ENCODE measurements at regions not wholly inside any gene's neighbourhood (a gene's known extent, or its start where the extent isn't known, plus 50 kb on each side); places are given as distances from the start of the nearest gene placed in this dataset.

GRCh38 chr5:124587280-124587679 lies 159.2 kb downstream of the ZNF608 start:
- no peak for DNase-seq (ENCODE audit: low read depth in 2 of 2)

- no peak for DNase-seq (ENCODE audit: low read depth in 2 of 2)
These were observed 161.3 kb downstream of the ZNF608 start for GRCh38 chr5:124584991-124585715.

DNA sequence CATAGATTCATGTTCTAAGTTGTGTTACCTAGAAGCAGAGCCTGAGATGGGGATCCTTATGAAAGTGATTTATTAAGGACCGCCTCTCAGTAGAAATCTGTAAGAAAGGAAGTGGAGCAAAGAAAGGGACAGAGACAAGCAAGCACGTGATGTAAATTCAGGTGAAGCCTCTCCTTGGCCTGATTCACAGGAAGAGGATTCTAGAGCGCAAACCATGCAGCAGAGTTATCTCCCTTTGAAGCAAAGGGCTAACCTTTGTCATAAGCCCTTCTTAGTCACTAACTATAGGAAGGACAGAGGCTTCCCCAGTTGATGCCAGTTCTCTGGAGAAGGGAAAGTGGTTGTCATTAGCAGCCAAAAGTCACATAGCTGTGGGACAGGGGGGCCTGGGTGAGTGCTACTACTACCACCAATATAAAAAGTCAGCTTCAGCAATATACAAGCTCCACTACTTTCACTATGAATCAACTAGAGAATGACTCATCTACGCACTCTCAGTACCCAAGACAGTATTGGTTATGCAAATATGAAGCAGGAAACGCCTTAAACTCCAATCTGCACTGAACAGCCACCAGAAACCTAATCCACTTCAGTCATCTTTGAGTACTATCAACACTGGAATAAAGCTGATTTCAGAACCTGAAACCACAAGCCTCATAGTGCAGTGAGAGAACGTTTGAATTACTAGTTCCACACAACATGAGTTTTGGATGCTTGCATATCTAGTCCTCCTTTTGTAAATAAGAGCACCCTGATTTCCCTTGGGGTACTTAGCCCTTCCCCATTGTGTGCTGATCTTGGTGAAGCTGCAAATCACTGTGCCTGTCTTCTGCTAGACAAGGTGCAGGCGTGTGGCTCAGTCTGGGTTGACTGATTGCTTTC lies 162.7 kb downstream of the ZNF608 start:
- peak in 1 of 2 donors; percentile 60 for DNase-seq (ENCODE audit: low read depth in 2 of 2)

DNA sequence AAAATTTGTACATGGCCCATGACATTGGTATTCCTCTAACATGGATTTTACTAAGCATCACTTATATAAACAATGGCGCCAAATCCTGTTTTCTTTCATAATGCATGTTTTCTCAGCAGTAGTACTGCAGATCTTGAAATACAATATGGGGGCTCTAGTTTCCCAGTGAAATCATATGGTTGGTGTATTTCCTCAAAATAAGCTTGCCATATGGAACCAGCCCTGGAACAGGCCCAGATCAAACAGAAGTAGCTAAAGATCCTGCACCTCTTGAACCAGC lies 163.9 kb downstream of the ZNF608 start:
- no peak for DNase-seq (ENCODE audit: low read depth in 2 of 2)

DNA sequence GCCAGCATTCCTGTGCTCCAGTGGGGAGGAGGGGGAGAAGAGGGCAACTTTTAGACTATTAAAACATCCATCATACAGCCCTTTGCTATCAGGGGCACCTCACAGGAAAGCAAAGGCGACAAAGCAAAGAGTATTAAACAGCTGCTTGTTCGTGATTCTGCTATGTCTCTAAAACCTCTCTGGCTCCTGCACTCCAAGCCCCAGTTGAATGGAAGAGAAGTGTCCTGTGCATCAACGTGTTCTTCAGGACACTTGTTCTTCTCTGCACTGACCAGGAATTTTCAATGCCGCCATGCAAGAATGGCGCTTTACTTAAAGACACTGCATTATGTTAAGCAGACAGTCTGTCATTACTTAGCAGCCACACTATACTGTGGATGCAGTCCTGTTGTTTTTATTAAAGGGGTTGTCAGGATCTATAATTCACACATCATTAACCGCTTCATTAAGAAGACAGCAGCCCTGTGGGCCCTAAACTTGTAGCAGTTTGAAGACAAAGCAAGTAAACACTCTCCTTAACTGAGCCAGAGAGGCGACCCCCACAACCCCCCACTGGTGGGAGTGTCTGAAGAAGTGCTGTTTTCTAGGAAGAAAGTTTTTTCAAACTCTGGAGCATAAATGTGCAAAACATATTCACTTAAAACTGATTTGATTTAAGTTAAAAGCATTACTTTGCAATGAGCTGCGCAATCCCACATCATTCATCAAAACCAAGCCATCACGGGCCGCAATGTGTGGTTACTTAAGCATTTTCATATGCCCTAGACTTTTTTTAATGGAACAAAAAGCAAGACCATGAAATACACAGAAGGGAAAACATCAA lies 164.5 kb downstream of the ZNF608 start:
- DNase-seq (ENCODE audit: low read depth in 2 of 2) = no peak

GRCh38 chr5:124580925-124581737 lies 165.3 kb downstream of the ZNF608 start:
- peak in 1 of 2 donors; percentile 40 for DNase-seq (ENCODE audit: low read depth in 2 of 2)

- DNase-seq (ENCODE audit: low read depth in 2 of 2) = no peak
These were observed 165.9 kb downstream of the ZNF608 start for GRCh38 chr5:124580512-124580911.

GRCh38 chr5:124576848-124577409 lies 169.5 kb downstream of the ZNF608 start:
- DNase-seq (ENCODE audit: low read depth in 2 of 2) = no peak

GRCh38 chr5:124575725-124576124 lies 170.7 kb downstream of the ZNF608 start:
- DNase-seq (ENCODE audit: low read depth in 2 of 2) = no peak

- DNase-seq (ENCODE audit: low read depth in 2 of 2) = no peak
These were observed 171.7 kb downstream of the ZNF608 start for GRCh38 chr5:124574521-124575436.

GRCh38 chr5:124572971-124573370 lies 173.5 kb downstream of the ZNF608 start:
- no peak for DNase-seq (ENCODE audit: low read depth in 2 of 2)

- no peak for DNase-seq (ENCODE audit: low read depth in 2 of 2)
These were observed 176.0 kb downstream of the ZNF608 start for GRCh38 chr5:124570285-124571035.

DNA sequence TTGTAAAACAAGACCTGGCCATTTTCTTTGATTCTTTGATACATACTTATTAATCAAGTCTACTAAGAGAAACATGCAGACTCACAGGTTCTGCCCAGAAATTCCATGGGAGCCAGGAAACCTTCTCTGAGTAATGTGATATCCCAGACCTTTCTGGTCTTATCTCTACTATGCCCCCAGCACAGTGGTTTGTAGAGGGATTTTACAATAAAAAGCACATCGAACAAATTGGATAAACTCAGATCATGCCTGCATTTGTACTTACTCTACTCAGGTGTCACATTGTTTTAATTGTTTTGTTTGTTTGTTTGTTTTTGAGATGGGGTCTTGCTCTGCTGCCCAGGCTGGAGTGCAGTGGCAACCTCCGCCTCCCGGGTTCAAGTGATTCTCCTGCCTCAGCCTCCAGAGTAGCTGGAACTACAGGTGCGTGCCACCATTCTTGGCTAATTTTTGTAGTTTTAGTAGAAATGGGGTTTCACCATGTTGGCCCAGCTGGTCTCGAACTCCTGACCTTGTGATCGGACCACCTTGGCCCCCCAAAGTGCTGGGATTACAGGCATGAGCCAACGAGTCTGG lies 179.5 kb downstream of the ZNF608 start:
- no peak for DNase-seq (ENCODE audit: low read depth in 2 of 2)

- no peak for DNase-seq (ENCODE audit: low read depth in 2 of 2)
These were observed 185.0 kb downstream of the ZNF608 start for GRCh38 chr5:124561451-124561850.

DNA sequence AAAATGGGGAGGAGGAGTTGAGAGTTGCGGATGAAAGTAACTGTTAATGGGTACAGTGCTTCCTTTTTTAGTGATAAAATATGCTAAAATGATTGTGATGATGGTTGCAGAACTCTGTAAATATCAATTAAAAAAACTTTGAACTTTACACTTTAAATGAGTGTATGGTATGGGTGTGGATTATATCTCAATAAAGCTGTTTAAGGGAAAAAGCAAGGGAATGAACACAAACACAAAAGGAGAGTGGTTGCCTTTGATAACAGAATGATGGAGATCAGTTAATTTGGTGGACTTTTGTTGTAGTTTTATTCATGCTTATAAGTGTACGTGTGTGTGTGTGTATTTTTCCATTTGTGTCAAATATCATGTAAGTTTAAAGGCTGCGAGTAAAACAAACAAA lies 186.1 kb downstream of the ZNF608 start:
- DNase-seq (ENCODE audit: low read depth in 2 of 2) = no peak

DNA sequence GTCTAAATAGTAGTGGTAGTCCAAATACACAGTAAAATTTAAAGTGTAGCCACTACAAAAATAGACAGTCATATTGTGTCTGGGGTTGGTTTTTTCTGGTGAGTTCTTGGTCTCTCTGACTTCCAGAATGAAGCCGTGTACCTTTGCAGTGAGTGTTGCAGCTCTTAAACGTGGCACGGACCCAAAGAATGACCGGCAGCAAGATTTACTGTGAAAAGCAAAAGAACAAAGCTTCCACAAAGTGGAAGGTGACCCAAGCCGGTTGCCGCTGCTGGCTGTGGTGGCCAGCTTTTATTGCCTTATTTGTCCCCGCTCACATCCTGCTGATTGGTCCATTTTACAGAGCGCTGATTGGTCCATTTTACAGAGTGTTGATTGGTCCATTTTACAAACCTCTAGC lies 188.7 kb downstream of the ZNF608 start:
- no peak for DNase-seq (ENCODE audit: low read depth in 2 of 2)

DNA sequence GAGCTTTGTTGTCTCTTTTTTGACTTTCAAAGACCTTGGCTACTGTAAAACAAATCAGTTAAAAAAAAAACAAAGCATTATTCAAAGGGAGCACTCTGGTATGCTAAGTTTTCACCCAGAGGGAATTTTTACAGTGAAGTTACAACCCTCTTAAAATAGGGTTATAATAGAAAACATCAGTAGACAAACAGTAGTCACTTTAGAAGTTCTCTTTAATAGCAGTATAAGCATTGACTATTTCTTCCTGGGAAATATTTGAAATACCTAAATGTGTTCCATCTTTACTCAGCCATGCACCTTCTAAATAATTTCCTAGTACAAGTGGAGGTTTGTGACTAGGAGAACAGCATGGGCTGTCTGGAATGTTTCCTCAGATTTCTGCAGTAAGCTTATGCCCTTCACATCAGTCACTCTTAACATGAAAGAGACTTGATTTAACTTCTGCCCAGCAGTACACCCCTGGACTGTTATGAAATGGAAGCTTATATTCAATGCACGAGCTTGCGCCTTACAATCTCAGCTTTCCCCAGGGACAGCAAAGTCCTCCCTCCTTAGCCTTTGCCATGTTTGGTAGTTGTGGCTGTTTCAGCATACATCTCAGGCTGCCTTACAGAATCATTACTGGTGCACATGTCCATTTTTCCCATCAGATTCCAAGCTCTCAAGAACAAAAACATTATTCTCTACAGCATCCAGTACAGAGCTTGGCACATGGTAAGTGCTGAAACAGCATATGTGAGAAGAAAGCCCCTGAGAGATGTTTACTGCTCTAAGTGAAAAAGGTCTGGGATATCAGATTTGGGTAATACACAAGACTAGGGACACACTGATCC lies 191.5 kb downstream of the ZNF608 start:
- no peak for DNase-seq (ENCODE audit: low read depth in 2 of 2)

DNA sequence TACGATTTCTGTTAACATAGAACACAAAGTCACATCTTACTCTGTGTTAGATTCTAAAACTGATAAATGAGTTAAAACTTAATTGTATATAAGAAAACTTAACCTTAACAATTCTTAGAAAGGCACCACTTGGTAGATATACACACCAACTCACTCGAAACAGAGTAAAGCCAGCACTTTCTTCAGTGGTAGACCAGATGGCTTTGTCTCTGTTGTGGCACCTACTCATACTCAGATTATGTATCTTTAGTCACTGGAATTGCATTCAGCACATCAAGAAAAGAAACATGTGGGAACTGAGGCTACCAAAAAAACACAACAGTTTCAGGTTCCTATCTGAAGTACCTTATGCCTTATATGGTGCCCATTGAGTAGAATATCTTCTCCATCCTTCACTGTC lies 192.5 kb downstream of the ZNF608 start:
- no peak for DNase-seq (ENCODE audit: low read depth in 2 of 2)

All from dermis microvascular lymphatic vessel endothelial cell (primary cell).